Stimulated activated CD8-positive, alpha-beta memory T cell treated with anti-CD3 and anti-CD28 coated beads, Interleukin-2, amount 100 ng/mL, for 1 hour (primary cell): ENCODE measurements at regions not wholly inside any gene's neighbourhood (a gene's known extent, or its start where the extent isn't known, plus 50 kb on each side); places are given as distances from the start of the nearest gene placed in this dataset.
"Not testable (repeated sequence)": the region's sequence is repeated elsewhere in the genome, so short reads cannot be mapped to it uniquely, and the experiment has no call there.

Experiments used
- DNase-seq, 2 donors: peaks; one replicate each; pipeline ENCODE4 v3.0.0-alpha.2; 2020; ENCODE audit warnings: low read depth in 2 of 2

- no peak for DNase-seq
Measured at GRCh38 chr19:34033880-34034279, 138.4 kb upstream of the LSM14A start.

- DNase-seq = no peak
Measured at GRCh38 chr19:34034318-34034846, 137.9 kb upstream of the LSM14A start.

- DNase-seq = peak; percentile 37 to 48
Measured at GRCh38 chr19:34041925-34042521, 130.3 kb upstream of the LSM14A start.

GRCh38 chr19:34044021-34044420, 128.3 kb upstream of the LSM14A start:
- no peak for DNase-seq

GRCh38 chr19:34049944-34050343, 122.4 kb upstream of the LSM14A start:
- DNase-seq = no peak

- DNase-seq = not testable (repeated sequence)
Measured at GRCh38 chr19:34050430-34050829, 121.9 kb upstream of the LSM14A start.

GRCh38 chr19:34051255-34051654, 121.0 kb upstream of the LSM14A start:
- DNase-seq = no peak

GRCh38 chr19:34057155-34057554, 115.1 kb upstream of the LSM14A start:
- no peak for DNase-seq

- DNase-seq = no peak
Measured at GRCh38 chr19:34066007-34066643, 106.2 kb upstream of the LSM14A start.

GRCh38 chr19:34067861-34068271, 104.4 kb upstream of the LSM14A start:
- DNase-seq = no peak

GRCh38 chr19:34075661-34076091, 96.6 kb upstream of the LSM14A start:
- DNase-seq = no peak

- no peak for DNase-seq
Measured at GRCh38 chr19:34082289-34083077, 89.8 kb upstream of the LSM14A start.

- DNase-seq = no peak
Measured at GRCh38 chr19:34084396-34085145, 87.7 kb upstream of the LSM14A start.

- no peak for DNase-seq
Measured at GRCh38 chr19:34085336-34085735, 87.0 kb upstream of the LSM14A start.

GRCh38 chr19:34088292-34088691, 84.0 kb upstream of the LSM14A start:
- no peak for DNase-seq

GRCh38 chr19:34089566-34089965, 82.7 kb upstream of the LSM14A start:
- no peak for DNase-seq

GRCh38 chr19:34094960-34095359, 77.3 kb upstream of the LSM14A start:
- no peak for DNase-seq

- not testable (repeated sequence) for DNase-seq
Measured at GRCh38 chr19:34095411-34095810, 76.9 kb upstream of the LSM14A start.

- no peak for DNase-seq
Measured at GRCh38 chr19:34096020-34096915, 76.0 kb upstream of the LSM14A start.

GRCh38 chr19:34104096-34104495, 68.2 kb upstream of the LSM14A start:
- DNase-seq = no peak

GRCh38 chr19:34104557-34104956, 67.7 kb upstream of the LSM14A start:
- DNase-seq = no peak
